HCT116 (cell line): ENCODE measurements at regions not wholly inside any gene's neighbourhood (a gene's known extent, or its start where the extent isn't known, plus 50 kb on each side); places are given as distances from the start of the nearest gene placed in this dataset.

Source experiments
- ATAC-seq: fragments of 200-7000 bp; cut with Tn5 transposase; 2 replicates; pipeline ENCODE4 v1.9.1; 2020; ENCODE audit warnings: mild to moderate bottlenecking, moderate library complexity
- BruUV-seq: library from RNA; stranded (reverse); fragments of 400-500 nt; replicated peaks from 2 replicates; lab custom pipeline; 2021; lab: Mats Ljungman, UMichigan
- CTCF ChIA-PET: fragments of 300-600 bp; sonication (Branson Sonifier 250); formaldehyde crosslinking; loops from one replicate; lab custom pipeline; 2021; ENCODE audit warnings: antibody characterized with exemption; lab: Charles Lee
- POLR2A ChIA-PET: fragments of 300-600, 350-600 bp; sonication (Branson Sonifier 250); formaldehyde crosslinking; loops from one replicate; lab custom pipeline; 2021; ENCODE audit warnings: antibody characterized with exemption; lab: Charles Lee
- RAD21 ChIA-PET, 2 experiments: fragments of 300-600 bp; sonication (Branson Sonifier 250); formaldehyde crosslinking; loops; one replicate each; lab custom pipeline; 2023; ENCODE audit warnings: low total read pairs in 2 of 2; ENCODE audit not compliant: uncharacterized antibody in 2 of 2, unreplicated experiment in 2 of 2, low non-redundant PET in 1 of 2; lab: Charles Lee
- DNase-seq: peaks from one replicate; pipeline ENCODE4 v3.0.0-alpha.2; 2010; ENCODE audit warnings: low read depth, low spot score
- H2AFZ ChIP-seq: fragments of 200-600 bp; shearing (Covaris generic), sonication (generic); 2 replicates; pipeline ENCODE4 v1.6.1; 2017; ENCODE audit warnings: low read depth, mixed run types, mixed read lengths, antibody characterized with exemption, low read length; ENCODE audit not compliant: poor library complexity, severe bottlenecking
- H3K27ac ChIP-seq: 2 replicates; pipeline ENCODE4 v1.5.1; 2012; ENCODE audit warnings: low read depth, low read length
- H3K27me3 ChIP-seq: fragments of 200-600 bp; sonication (generic); 2 replicates; pipeline ENCODE4 v1.6.1; 2016; ENCODE audit warnings: mixed run types, low read length, mixed read lengths; ENCODE audit not compliant: insufficient read depth
- H3K36me3 ChIP-seq, 2 experiments: fragments of 200-500 bp in 1 of 2; fragments of 200-600 bp in 1 of 2; sonication (Bioruptor generic) in 1 of 2; sonication (generic) in 1 of 2; 2 replicates each; pipeline versions ENCODE4 v1.5.1 to v1.6.1; 2014 to 2016; ENCODE audit warnings: low read length in 2 of 2, inconsistent platforms in 1 of 2, mixed read lengths in 1 of 2, mixed run types in 1 of 2; ENCODE audit not compliant: insufficient read depth in 2 of 2, control insufficient read depth in 1 of 2
- H3K4me1 ChIP-seq, 2 experiments: fragments of 200-600 bp in 1 of 2; sonication (generic) in 1 of 2; 2 replicates each; pipeline versions ENCODE4 v1.5.1 to v1.6.1; 2012 to 2017; ENCODE audit warnings: low read length in 2 of 2, inconsistent platforms in 1 of 2, mild to moderate bottlenecking in 1 of 2, mixed read lengths in 1 of 2, mixed run types in 1 of 2, moderate library complexity in 1 of 2; ENCODE audit not compliant: insufficient read depth in 2 of 2, control insufficient read depth in 1 of 2
- H3K4me2 ChIP-seq: fragments of 200-600 bp; sonication (generic); 2 replicates; pipeline ENCODE4 v1.6.1; 2017; ENCODE audit warnings: mixed run types, low read length, mixed read lengths
- H3K4me3 ChIP-seq, 2 experiments: fragments of 200-600 bp in 1 of 2; sonication (generic) in 1 of 2; replicated peaks in 1 of 2; 2 replicates each; pipeline ENCODE4 v1.5.1; 2011 to 2016; ENCODE audit warnings: low read length in 2 of 2, control low read depth in 1 of 2, low read depth in 1 of 2, mild to moderate bottlenecking in 1 of 2, mixed read lengths in 1 of 2, mixed run types in 1 of 2
- H3K79me2 ChIP-seq: fragments of 200-600 bp; sonication (generic); 2 replicates; pipeline ENCODE4 v1.6.1; 2017; ENCODE audit warnings: mild to moderate bottlenecking, mixed run types, low read length, moderate library complexity, mixed read lengths; ENCODE audit not compliant: insufficient read depth
- H3K9ac ChIP-seq: fragments of 200-600 bp; sonication (generic); 2 replicates; pipeline ENCODE4 v1.6.1; 2016; ENCODE audit warnings: low read length, mixed read lengths
- H3K9me2 ChIP-seq: fragments of 200-600 bp; sonication (generic), shearing (Covaris generic); 2 replicates; pipeline ENCODE4 v1.6.1; 2017; ENCODE audit warnings: mixed run types, mild to moderate bottlenecking, moderate library complexity; ENCODE audit not compliant: insufficient read depth
- H3K9me3 ChIP-seq, 2 experiments: fragments of 200-500 bp in 1 of 2; fragments of 200-600 bp in 1 of 2; sonication (Bioruptor generic) in 1 of 2; sonication (generic) in 1 of 2; 2 replicates each; pipeline ENCODE4 v1.6.1; 2014 to 2017; ENCODE audit warnings: low read length in 2 of 2, mixed read lengths in 2 of 2, inconsistent platforms in 1 of 2, low read depth in 1 of 2, mild to moderate bottlenecking in 1 of 2, mixed run types in 1 of 2, moderate library complexity in 1 of 2; ENCODE audit not compliant: control insufficient read depth in 1 of 2, insufficient read depth in 1 of 2
- H4K20me1 ChIP-seq: fragments of 200-600 bp; sonication (generic), shearing (Covaris generic); 2 replicates; pipeline ENCODE4 v1.6.1; 2017; ENCODE audit warnings: mixed run types, mild to moderate bottlenecking, moderate library complexity; ENCODE audit not compliant: insufficient read depth
- CBX3 ChIP-seq: IDR thresholded peaks from 2 replicates; pipeline ENCODE4 v1.6.1; 2012; ENCODE audit warnings: low read depth
- EGR1 ChIP-seq: IDR thresholded peaks from 2 replicates; pipeline ENCODE4 v1.6.1; 2012; ENCODE audit warnings: low read depth
- ELF1 ChIP-seq: IDR thresholded peaks from 2 replicates; pipeline ENCODE4 v1.6.1; 2012; ENCODE audit warnings: low read depth, borderline replicate concordance
- EZH2 ChIP-seq: fragments of 200-600 bp; sonication (generic); IDR thresholded peaks from 2 replicates; pipeline ENCODE4 v1.6.1; 2017; ENCODE audit warnings: antibody characterized with exemption, mixed run types
- FOSL1 ChIP-seq: IDR thresholded peaks from 2 replicates; pipeline ENCODE4 v1.6.1; 2012; ENCODE audit warnings: low read depth
- POLR2A ChIP-seq: IDR thresholded peaks from 2 replicates; pipeline ENCODE4 v1.7.0; 2011; ENCODE audit warnings: borderline replicate concordance; ENCODE audit not compliant: insufficient read depth, insufficient read length; ENCODE audit errors: extremely low read depth
- RAD21 ChIP-seq: IDR thresholded peaks from 2 replicates; pipeline ENCODE4 v1.6.1; 2012; ENCODE audit warnings: low read depth, mild to moderate bottlenecking
- SIN3A ChIP-seq: IDR thresholded peaks from 2 replicates; pipeline ENCODE4 v1.6.1; 2012; ENCODE audit warnings: low read depth
- SRF ChIP-seq: IDR thresholded peaks from 2 replicates; pipeline ENCODE4 v1.6.1; 2012; ENCODE audit warnings: low read depth
- TCF7L2 ChIP-seq: IDR thresholded peaks from 2 replicates; pipeline ENCODE4 v1.7.0; 2011; ENCODE audit warnings: borderline replicate concordance, inconsistent platforms; ENCODE audit not compliant: insufficient read depth, insufficient read length; ENCODE audit errors: extremely low read depth
- ZFX ChIP-seq: fragments of 450-650 bp; IDR thresholded peaks from 2 replicates; pipeline ENCODE4 v1.6.1; 2017
- ZNF274 ChIP-seq: fragments of 200-500 bp; sonication (Bioruptor generic); IDR thresholded peaks from 2 replicates; pipeline ENCODE4 v1.6.1; 2014; ENCODE audit warnings: mild to moderate bottlenecking, low read depth, low read length, inconsistent platforms
- intact Hi-C: fragments of 100-400 bp; cut with micrococcal nuclease; formaldehyde crosslinking; loops from 2 replicates; pipeline ENCODE4 v1.10.0; 2022
- TF ChIP-seq, protein P1 (sequence below): IDR thresholded peaks from 2 replicates; pipeline ENCODE4 v1.6.1; 2012
- TF ChIP-seq, protein P2 (sequence below): IDR thresholded peaks from 2 replicates; pipeline ENCODE4 v1.6.1; 2012; ENCODE audit warnings: low read depth
- TF ChIP-seq, protein P3 (sequence below): IDR thresholded peaks from 2 replicates; pipeline ENCODE4 v1.6.1; 2012
- TF ChIP-seq, protein P4 (sequence below), 3 experiments: fragments of 200-600 bp in 1 of 3; sonication (generic) in 1 of 3; IDR thresholded peaks in 2 of 3; conservative IDR thresholded peaks in 1 of 3; 2 replicates each; pipeline ENCODE4 v1.5.1; 2012 to 2017; ENCODE audit warnings: low read depth in 2 of 3, low read length in 2 of 3, antibody characterized with exemption in 1 of 3, borderline replicate concordance in 1 of 3, control low read depth in 1 of 3, mild to moderate bottlenecking in 1 of 3, mixed read lengths in 1 of 3, mixed run types in 1 of 3, moderate library complexity in 1 of 3; ENCODE audit not compliant: insufficient read depth in 1 of 3
- TF ChIP-seq, protein P5 (sequence below): IDR thresholded peaks from 2 replicates; pipeline ENCODE4 v1.6.1; 2011; ENCODE audit warnings: mild to moderate bottlenecking, low read length, moderate library complexity; ENCODE audit not compliant: insufficient replicate concordance; ENCODE audit errors: extremely low read depth

DNA sequence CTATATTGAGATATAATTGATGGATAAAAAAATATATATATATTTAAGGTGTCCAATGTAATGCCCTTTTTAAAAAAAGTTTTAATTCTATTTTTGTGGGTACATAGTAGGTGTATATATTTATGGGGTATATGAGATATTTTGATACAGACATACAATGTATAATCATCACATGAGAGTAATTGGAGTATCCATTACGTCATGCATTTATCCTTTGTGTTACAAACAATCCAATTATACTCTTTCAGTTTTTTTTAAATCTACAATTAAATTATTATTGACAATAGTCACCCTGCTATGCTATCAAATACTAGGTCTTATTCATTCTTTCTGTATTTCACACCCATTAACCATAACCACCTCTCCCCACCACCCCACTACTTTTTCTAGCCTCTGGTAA, 66.3 kb upstream of the DIPK2B start (continued):
- TF ChIP-seq TCF7L2, result no peak
- TF ChIP-seq POLR2A, result no peak
- no peak for TF ChIP-seq ZFX
- TF ChIP-seq, all 23 proteins: peak for 0

DNA sequence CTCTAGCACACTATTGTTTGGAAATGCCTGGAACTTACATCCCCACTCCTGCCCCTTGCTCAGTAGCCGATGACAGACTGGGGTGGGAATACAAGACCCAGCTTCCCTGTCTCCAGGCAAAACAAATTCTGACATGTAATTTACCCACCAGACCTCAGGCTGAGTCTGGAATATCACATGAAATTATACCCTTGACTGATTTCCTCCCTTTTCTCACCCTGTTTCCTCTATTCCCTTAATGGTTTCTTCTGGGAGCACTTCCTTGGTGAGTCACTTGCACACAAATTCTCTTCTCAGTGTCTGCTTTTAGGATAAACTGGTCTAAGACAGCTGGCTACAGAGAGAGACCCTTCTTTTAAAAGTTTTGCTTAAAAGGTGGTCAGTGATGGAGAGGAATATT, 65.8 kb upstream of the DIPK2B start:
- H3K27me3 ChIP-seq, result no peaks in the 10 kb centered on the region
- H3K36me3 ChIP-seq, result no peaks in the 10 kb centered on the region
- no peaks in the 10 kb centered on the region for H3K9me3 ChIP-seq
- TF ChIP-seq, protein P1, sequence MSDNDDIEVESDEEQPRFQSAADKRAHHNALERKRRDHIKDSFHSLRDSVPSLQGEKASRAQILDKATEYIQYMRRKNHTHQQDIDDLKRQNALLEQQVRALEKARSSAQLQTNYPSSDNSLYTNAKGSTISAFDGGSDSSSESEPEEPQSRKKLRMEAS, result no peak
- no peak for TF ChIP-seq FOSL1
- TF ChIP-seq, protein P2, sequence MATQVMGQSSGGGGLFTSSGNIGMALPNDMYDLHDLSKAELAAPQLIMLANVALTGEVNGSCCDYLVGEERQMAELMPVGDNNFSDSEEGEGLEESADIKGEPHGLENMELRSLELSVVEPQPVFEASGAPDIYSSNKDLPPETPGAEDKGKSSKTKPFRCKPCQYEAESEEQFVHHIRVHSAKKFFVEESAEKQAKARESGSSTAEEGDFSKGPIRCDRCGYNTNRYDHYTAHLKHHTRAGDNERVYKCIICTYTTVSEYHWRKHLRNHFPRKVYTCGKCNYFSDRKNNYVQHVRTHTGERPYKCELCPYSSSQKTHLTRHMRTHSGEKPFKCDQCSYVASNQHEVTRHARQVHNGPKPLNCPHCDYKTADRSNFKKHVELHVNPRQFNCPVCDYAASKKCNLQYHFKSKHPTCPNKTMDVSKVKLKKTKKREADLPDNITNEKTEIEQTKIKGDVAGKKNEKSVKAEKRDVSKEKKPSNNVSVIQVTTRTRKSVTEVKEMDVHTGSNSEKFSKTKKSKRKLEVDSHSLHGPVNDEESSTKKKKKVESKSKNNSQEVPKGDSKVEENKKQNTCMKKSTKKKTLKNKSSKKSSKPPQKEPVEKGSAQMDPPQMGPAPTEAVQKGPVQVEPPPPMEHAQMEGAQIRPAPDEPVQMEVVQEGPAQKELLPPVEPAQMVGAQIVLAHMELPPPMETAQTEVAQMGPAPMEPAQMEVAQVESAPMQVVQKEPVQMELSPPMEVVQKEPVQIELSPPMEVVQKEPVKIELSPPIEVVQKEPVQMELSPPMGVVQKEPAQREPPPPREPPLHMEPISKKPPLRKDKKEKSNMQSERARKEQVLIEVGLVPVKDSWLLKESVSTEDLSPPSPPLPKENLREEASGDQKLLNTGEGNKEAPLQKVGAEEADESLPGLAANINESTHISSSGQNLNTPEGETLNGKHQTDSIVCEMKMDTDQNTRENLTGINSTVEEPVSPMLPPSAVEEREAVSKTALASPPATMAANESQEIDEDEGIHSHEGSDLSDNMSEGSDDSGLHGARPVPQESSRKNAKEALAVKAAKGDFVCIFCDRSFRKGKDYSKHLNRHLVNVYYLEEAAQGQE, result no peak
- no peak for TF ChIP-seq CBX3
- no peak for TF ChIP-seq ZNF274
- TF ChIP-seq, protein P3, sequence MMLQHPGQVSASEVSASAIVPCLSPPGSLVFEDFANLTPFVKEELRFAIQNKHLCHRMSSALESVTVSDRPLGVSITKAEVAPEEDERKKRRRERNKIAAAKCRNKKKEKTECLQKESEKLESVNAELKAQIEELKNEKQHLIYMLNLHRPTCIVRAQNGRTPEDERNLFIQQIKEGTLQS, result no peak
- TF ChIP-seq, protein P4, sequence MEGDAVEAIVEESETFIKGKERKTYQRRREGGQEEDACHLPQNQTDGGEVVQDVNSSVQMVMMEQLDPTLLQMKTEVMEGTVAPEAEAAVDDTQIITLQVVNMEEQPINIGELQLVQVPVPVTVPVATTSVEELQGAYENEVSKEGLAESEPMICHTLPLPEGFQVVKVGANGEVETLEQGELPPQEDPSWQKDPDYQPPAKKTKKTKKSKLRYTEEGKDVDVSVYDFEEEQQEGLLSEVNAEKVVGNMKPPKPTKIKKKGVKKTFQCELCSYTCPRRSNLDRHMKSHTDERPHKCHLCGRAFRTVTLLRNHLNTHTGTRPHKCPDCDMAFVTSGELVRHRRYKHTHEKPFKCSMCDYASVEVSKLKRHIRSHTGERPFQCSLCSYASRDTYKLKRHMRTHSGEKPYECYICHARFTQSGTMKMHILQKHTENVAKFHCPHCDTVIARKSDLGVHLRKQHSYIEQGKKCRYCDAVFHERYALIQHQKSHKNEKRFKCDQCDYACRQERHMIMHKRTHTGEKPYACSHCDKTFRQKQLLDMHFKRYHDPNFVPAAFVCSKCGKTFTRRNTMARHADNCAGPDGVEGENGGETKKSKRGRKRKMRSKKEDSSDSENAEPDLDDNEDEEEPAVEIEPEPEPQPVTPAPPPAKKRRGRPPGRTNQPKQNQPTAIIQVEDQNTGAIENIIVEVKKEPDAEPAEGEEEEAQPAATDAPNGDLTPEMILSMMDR (IDR thresholded peaks at IDR 0.05 in 2 of 3, conservative IDR thresholded peaks at IDR 0.05 in 1 of 3; ENCODE audit: borderline replicate concordance in 1 of 3, insufficient read depth in 1 of 3, low read depth in 2 of 3, low read length in 2 of 3), result no peak
- no peak for TF ChIP-seq EGR1
- no peak for TF ChIP-seq ZFX
- TF ChIP-seq TCF7L2, result no peak
- TF ChIP-seq, protein P5, sequence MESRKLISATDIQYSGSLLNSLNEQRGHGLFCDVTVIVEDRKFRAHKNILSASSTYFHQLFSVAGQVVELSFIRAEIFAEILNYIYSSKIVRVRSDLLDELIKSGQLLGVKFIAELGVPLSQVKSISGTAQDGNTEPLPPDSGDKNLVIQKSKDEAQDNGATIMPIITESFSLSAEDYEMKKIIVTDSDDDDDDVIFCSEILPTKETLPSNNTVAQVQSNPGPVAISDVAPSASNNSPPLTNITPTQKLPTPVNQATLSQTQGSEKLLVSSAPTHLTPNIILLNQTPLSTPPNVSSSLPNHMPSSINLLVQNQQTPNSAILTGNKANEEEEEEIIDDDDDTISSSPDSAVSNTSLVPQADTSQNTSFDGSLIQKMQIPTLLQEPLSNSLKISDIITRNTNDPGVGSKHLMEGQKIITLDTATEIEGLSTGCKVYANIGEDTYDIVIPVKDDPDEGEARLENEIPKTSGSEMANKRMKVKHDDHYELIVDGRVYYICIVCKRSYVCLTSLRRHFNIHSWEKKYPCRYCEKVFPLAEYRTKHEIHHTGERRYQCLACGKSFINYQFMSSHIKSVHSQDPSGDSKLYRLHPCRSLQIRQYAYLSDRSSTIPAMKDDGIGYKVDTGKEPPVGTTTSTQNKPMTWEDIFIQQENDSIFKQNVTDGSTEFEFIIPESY, result no peak
- no peak for TF ChIP-seq ELF1
- TF ChIP-seq POLR2A, result no peak
- no peak for TF ChIP-seq EZH2
- TF ChIP-seq RAD21, result no peak
- no peak for TF ChIP-seq SIN3A
- TF ChIP-seq SRF, result no peak
- no peaks in the 10 kb centered on the region for H3K79me2 ChIP-seq
- no peaks in the 10 kb centered on the region for H3K9me2 ChIP-seq
- no peak overlapping the region for H3K4me2 ChIP-seq
- H2AFZ ChIP-seq, result no peak overlapping the region
- H4K20me1 ChIP-seq, result no peaks in the 10 kb centered on the region
- ATAC-seq, result no peak
- H3K27ac ChIP-seq, result no peak overlapping the region
- H3K9ac ChIP-seq, result no peak overlapping the region
- CTCF ChIA-PET, result no interaction called here
- RAD21 ChIA-PET, result no interaction called here
- BruUV-seq, result no TSS peak
- no peaks in the 10 kb centered on the region for H3K4me1 ChIP-seq
- no peak for DNase-seq
- no peak overlapping the region for H3K4me3 ChIP-seq
- intact Hi-C loops, result no loop called here
- POLR2A ChIA-PET, result no interaction called here
